SU-DHL-6 (cell line): ENCODE measurements at regions not wholly inside any gene's neighbourhood (a gene's known extent, or its start where the extent isn't known, plus 50 kb on each side); places are given as distances from the start of the nearest gene placed in this dataset.

Experiments
- EZH2phosphoT487 ChIP-seq: fragments of 200-600 bp; sonication (generic), shearing (Covaris generic); conservative IDR thresholded peaks from 2 replicates; pipeline ENCODE4 v1.6.1; 2018; ENCODE audit warnings: mild to moderate bottlenecking, antibody characterized with exemption, low read length, moderate library complexity, mixed read lengths
- TF ChIP-seq, protein P1 (sequence below): fragments of 200-600 bp; sonication (generic); IDR thresholded peaks from one replicate; pipeline ENCODE4 v1.5.1; 2017; ENCODE audit warnings: antibody characterized with exemption, mild to moderate bottlenecking, low read length, moderate library complexity; ENCODE audit not compliant: insufficient read depth, poor library complexity, severe bottlenecking

DNA sequence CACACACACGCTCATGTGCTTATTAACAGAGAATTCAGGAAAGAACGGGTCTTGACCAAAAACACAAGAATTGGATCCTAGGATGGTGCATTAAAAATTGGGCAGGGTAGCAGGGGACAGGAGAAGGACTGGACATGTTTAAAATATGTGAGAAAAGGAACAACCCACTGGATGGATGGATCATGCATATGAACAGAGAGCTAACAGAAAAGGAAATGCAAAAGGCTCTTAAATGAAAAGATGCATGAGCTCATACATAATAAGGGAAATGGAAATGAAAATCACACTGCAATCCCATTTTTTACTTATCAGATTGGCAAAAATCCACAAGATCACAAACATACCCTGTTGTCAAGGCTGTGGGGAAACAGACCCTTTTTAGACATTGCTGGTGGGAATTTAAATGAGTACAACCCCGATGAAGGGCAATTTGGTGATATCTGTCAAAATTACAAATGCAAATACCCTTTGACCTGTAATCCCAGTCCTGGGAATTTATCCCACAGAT, 440.6 kb upstream of the SLC14A2 start:
- TF ChIP-seq, protein P1, sequence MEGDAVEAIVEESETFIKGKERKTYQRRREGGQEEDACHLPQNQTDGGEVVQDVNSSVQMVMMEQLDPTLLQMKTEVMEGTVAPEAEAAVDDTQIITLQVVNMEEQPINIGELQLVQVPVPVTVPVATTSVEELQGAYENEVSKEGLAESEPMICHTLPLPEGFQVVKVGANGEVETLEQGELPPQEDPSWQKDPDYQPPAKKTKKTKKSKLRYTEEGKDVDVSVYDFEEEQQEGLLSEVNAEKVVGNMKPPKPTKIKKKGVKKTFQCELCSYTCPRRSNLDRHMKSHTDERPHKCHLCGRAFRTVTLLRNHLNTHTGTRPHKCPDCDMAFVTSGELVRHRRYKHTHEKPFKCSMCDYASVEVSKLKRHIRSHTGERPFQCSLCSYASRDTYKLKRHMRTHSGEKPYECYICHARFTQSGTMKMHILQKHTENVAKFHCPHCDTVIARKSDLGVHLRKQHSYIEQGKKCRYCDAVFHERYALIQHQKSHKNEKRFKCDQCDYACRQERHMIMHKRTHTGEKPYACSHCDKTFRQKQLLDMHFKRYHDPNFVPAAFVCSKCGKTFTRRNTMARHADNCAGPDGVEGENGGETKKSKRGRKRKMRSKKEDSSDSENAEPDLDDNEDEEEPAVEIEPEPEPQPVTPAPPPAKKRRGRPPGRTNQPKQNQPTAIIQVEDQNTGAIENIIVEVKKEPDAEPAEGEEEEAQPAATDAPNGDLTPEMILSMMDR, result no peak
- TF ChIP-seq EZH2phosphoT487, result no peak
